ENCODE measurements at regions not wholly inside any gene's neighbourhood (a gene's known extent, or its start where the extent isn't known, plus 50 kb on each side); places are given as distances from the start of the nearest gene placed in this dataset.

DNA sequence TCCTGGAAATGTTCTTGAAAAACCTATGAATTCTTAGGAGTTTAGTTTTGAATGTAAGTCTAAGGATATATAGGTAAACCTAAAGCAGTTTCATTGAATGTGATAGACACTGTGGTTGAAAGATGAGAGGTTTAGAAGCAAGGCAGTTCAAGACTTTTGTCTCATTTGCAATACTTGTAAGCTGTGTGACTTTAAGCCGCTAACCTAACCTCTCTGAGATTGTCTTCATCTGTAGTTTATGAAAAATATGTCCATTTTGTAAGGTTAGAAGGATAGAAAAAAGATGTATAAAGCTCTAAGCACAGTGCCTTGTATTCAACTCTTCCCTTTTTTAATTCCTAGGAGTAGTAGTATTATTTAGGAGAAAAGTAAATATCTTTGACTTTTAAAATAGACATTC is 306.6 kb upstream of the ARRDC4 start:
- DNase-seq = no peak

DNA sequence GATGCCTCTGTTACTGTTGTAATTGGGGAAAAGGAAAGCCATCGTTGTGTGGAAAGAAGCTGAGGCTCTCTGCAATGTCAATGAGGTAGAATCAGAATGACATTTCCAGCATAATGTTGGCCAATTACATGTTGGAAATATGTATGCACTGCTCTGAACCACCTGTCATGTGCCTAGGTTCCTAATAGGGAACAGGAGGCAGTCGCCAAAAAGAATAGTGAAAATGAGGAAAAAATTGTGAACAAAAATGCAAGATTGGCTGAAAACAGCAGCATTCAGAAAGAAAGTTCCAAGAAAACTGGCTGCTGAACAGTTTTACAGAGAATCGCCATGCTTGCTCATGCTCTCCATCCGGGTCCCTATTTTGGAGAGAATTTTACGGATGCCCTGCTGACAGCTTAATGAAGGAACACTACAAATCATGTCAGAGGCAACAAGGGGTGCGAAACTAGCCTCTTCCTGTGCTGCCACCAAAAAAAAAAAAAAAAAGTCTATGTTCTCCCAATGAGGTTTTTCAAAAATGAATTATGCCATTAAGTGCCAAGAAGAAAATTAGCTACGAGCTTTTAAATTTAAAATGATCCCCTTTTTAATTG is 305.9 kb upstream of the ARRDC4 start:
- DNase-seq = no peak

- DNase-seq = no peak
These were observed 298.7 kb upstream of the ARRDC4 start for GRCh38 chr15:97661796-97662195.

DNA sequence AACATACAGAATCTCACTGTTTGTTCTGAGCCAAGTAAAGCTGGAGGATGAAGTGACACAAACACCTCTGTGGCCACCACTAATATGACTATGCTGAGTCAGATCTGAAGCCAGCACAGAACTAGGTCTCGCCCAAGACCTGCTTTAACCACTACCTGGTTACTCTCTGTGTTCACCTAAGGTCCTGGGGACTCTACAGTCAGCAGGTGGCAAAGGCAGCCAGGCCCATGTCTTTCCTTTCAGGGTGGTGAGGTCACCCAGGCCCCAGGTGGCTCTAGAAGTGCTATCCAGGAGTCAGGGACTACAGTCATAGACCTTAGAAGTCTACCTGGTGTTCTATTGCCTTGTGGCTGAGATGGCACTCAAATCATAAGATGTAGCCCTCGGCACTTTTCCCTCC is 287.9 kb upstream of the ARRDC4 start:
- DNase-seq = no peak

DNA sequence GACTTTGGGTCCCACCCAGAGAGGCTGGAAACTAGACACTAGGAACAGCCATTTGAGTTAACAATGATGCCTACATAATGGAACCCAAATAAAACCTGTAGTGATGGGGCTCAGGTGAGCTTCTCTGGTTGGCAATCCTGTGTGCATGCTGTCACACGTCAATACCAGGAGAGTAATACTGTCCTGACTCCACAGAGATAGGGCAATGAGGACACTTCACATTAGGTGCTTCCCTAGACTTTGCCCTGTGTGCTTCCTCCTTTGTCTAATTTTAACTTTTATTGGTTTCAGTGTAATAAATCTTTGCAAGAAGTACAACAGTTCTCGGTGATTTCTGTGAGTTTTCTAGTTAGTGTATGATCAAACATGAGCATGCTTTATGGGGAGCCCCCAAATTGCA is 281.8 kb upstream of the ARRDC4 start:
- peak; percentile 43 for DNase-seq

DNA sequence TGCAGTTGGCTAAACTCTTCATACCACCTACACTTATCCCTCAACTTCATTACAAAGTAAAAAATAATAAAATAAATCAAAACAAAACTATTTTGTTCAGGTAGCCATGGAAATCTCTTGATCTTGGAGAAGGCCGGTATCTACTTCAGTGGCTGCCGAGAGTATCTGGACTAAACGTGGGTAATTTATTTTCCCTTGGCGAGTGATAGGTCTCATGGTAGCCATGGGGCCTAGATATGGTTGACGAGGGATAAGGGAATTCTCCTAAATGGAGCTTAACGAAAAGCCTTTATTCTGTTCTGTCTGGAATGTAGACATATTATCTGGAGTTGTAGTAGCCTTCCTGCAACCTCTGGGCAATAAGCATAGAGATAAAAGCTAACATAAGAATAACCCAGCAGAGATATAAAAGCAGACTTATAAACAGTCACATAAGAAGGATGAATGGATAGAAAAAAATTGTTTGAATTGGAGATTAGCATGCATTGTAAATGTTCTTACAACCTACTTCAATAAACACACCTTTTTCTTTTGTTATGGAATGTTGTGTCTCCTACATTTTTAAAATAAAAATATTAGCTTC is 281.3 kb upstream of the ARRDC4 start:
- no peak for DNase-seq

- peak; percentile 65 for DNase-seq
These were observed 279.8 kb upstream of the ARRDC4 start for GRCh38 chr15:97680606-97681220.

DNA sequence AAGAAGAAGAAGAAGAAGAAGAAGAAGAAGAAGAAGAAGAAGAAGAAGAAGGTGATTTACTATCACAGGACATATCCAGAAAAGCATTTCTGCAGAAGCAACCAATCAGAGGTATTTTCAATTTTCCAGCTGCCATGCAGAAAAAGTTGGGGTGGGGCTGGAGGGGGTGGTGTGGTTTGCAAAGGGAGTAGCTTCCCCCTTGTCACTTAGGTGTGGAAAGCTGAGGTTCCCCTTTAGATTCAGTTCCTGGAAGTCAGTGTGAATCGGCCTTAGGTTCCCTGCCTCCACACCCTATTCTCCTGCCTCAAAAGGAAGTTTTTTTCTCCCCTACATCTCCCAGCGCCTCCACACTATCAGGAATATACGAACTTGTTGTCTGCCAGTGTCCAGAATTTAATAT is 276.7 kb upstream of the ARRDC4 start:
- peak; percentile 56 for DNase-seq

- peak; percentile 82 for DNase-seq
These were observed 276.3 kb upstream of the ARRDC4 start for GRCh38 chr15:97684249-97684648.

DNA sequence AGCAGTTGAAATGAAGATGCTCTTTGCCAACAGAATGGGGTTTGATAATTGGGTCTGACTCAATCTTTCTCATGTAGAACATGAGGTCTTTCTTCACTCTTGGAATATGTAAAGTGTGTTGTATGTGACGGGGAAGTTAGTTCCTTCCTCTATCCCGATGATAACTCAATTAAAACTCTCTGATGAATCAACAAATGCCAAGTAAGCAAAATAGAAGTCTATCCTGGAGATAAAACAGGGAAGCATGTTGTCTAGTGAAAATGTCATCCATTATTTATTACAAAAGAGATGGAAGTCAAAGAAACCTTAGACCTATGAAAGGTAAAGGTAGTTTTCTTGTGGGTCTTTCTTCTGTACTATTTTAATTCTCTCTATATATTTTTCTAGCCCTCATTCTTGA is 274.2 kb upstream of the ARRDC4 start:
- DNase-seq = no peak

GRCh38 chr15:97687654-97688053 is 272.8 kb upstream of the ARRDC4 start:
- no peak for DNase-seq

DNA sequence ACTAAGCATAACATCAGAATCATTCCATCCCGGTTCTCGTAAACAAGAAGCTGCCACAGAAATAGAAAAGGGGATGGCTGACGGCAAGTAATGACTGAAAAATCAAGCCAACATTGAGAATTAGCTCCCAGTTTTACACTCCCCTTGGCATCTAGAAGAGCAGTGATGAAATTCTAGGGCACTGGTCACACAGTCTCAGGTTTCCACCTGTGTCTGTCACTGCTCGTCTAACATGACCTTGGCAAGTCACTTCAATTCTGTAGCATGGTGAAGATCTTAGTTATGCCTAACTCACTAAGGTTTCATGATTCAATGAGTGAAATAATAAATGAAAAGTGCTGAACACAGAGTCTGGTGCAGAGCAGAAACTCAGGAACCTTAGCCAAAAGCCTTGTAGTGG is 272.3 kb upstream of the ARRDC4 start:
- DNase-seq = no peak

DNA sequence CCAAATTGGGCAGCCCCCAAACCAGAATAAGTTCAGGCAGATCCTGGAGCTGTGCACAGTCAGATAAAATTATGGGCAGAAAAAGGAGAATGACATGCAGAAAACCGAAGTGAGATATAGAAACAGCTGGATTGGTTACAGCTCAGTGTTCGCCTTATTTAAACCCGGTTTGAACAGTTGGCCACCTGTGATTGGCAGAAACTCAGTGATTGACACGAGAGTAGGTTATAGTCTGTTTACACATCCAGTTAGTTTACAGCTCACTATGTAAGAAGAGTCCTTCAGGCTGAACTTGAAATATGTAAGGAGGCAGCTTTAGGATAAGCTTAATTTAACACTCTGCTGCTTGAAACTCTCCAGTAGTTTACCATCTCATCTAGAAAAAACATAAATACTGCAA is 271.6 kb upstream of the ARRDC4 start:
- DNase-seq = no peak

DNA sequence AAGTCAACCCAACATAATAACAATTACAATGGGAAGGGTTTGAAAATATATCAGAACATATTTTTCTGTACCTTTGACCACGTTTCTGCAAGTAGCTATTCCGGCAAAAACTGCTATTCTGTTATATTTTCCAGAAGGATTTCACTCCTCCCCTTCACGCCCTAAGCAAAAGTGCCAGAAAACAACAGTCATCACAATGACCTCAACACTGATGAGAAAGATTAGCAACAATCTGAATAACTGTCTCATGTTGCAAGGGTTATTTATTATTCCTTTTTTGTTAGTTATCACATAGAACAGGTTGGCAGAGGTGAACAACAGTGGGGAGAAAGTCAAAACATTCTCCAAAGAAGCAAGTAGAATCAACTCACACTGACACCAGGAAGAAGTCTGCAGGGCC is 269.4 kb upstream of the ARRDC4 start:
- no peak for DNase-seq

DNA sequence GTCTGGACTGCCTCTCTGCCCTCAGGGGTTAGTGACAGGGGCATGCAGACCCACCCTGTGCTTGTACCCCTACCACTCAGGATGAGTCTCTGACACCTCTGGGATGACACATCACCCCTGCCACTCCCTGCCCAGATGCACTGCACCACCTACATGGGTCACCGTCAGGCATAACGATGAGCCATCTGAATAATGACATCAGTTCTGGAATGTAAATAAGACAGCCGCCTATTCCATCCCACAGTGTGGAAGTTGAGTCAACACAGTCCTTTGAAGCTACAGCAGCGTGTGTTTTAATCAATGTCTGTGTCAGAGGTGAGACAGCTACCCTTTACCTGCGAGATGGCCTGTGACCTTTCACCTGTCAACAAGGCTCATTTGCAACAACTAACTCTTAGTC is 268.7 kb upstream of the ARRDC4 start:
- no peak for DNase-seq

DNA sequence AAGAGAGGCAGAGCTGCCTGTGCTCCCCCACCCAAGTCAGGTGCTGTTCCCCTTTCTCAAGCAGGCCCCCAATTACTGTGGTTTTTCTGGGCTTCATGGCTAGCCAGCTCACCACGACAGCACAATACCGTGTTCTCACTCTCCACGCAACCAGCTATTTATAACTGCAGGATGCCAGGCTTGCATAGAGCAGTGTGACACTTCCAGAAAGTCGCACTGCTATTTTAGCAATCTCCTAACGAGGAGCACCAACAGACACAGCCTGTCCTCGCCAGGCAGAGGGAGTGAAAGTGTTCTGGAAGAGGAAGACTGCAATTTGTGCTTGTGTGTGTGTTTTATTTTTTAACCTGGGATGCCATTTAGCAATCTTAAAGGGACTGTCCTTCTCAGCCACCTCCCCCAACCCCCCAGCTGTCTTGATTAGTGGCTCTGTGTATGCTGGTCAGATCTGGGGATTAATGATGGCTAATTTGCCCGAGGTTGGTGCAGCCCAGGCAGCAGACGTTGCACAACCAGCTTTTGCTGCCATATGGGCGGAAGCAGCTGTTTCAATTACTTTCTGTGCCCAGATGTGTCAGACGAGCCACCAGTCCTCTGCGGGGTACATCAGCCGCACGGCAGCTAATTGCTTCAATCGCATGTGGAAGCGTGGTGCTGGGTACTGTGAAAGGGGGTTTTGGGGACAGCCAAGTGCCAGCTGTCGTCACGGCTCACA is 268.0 kb upstream of the ARRDC4 start:
- peak; percentile 87 for DNase-seq

DNA sequence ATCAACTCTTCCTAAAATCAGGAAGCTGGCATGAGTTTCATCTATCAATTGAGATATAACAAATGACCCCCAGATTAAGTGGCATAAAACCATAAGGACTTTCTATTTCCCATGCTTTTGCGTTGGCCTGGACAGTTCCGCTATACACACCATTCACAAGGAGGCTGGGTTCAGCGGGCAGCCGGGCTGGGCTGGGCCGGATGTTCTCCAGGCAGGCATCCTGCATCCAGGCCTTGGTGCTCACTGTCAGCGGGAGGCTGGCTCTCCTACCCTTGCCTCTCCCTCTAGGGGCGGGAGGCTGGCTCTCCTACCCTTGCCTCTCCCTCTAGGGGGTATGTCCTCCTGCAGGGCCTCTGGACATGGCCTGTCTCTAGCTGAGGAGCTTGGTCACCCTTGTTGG is 266.0 kb upstream of the ARRDC4 start:
- no peak for DNase-seq

GRCh38 chr15:97703400-97703799 is 257.1 kb upstream of the ARRDC4 start:
- no peak for DNase-seq

GRCh38 chr15:97706059-97706458 is 254.4 kb upstream of the ARRDC4 start:
- DNase-seq = no peak

DNA sequence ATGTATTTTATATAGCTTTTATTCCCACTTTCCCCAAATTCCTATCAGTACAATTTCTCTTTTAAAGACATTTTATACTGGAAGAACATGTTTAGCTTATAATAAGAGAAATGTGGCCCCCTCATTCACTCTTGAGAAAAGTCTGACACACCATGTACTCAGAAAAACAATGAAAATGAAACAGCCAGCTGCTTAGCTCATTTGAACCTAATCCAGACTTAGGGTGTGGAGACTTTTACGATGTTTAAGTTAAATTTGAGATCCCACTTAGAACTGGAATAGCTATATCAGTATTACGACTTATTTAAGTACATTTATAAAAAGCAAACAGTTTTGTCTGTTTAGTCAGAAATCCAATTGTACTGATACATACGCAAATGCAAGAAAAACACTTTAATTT is 252.3 kb upstream of the ARRDC4 start:
- no peak for DNase-seq

- no peak for DNase-seq
These were observed 248.0 kb upstream of the ARRDC4 start for GRCh38 chr15:97712530-97712929.

DNA sequence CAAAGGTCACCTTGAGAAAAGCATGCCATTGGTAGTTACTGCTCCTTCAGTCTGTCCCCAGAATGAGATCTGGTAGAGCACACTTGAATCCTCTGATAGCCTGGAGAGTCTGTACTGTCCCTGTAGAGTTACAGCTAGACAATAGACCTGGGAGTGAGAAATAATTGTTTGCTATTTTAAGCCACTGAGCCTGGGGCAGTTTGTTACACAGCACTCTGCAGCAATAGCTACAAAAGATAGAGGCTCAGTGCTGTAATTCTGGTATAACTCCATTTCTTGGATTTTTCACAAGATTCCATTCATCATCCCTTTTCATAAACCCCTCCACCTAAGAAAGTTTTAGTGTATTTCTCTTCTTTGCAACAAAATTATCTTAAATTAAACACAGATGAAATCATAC is 242.7 kb upstream of the ARRDC4 start:
- DNase-seq = no peak

DNA sequence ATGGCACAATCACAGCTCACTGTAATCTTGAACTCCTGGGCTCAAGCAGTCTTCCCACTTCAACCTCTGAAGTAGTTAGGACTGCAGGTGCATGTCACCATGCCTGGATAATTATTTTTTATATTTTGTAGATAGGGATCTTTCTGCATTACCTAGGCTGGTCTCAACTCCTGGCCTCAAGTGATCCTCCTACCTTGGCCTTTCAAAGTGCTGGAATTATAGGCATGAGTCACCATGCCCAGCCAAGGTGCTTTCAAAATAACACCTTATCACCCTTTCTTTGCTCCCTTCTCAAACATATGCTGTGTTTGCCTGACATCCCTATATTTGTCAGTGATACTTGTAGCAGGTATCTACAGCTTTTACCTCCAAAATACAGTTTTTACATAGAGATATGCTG is 242.0 kb upstream of the ARRDC4 start:
- DNase-seq = no peak

DNA sequence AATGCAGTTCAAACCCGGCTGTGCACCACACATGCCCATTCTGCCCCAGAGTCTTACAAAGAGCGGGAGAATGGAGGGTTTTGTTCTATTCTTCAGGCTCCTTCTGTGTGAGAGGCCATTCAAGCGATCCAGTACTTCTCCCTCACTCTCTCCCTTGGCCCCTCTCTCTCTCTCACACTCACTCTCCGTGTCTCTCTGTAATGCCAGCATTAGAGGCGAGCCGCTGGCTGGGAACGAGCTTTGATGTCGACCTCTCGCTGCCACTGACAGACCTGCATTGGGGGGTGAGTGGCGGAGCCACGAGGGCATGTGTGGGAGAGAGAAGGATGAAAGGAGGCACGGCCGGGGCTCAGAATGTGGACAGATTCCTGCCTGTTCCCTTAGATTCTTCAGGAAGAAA is 231.7 kb upstream of the ARRDC4 start:
- DNase-seq = no peak

Data from MV-4-11 (cell line).